Ishikawa (cell line): ENCODE measurements at regions not wholly inside any gene's neighbourhood (a gene's known extent, or its start where the extent isn't known, plus 50 kb on each side); places are given as distances from the start of the nearest gene placed in this dataset.

Experiments
- CEBPB ChIP-seq: IDR thresholded peaks from 2 replicates; pipeline ENCODE4 v1.6.1; 2012
- CREB1 ChIP-seq: IDR thresholded peaks from 2 replicates; pipeline ENCODE4 v1.6.1; 2012; ENCODE audit warnings: low read depth
- EGR1 ChIP-seq: IDR thresholded peaks from 2 replicates; pipeline ENCODE4 v1.6.1; 2012
- EP300 ChIP-seq: IDR thresholded peaks from 2 replicates; pipeline ENCODE4 v1.6.1; 2012; ENCODE audit warnings: borderline replicate concordance
- FOXM1 ChIP-seq: IDR thresholded peaks from 2 replicates; pipeline ENCODE4 v1.6.1; 2012; ENCODE audit warnings: low read depth, borderline replicate concordance
- NFIC ChIP-seq: IDR thresholded peaks from 2 replicates; pipeline ENCODE4 v1.6.1; 2012
- RAD21 ChIP-seq: IDR thresholded peaks from 2 replicates; pipeline ENCODE4 v1.6.1; 2012; ENCODE audit warnings: low read depth
- TAF1 ChIP-seq: IDR thresholded peaks from 2 replicates; pipeline ENCODE4 v1.6.1; 2012; ENCODE audit warnings: low read depth, mild to moderate bottlenecking
- TCF12 ChIP-seq: IDR thresholded peaks from 2 replicates; pipeline ENCODE4 v1.6.1; 2012; ENCODE audit warnings: low read depth
- TEAD4 ChIP-seq: IDR thresholded peaks from 2 replicates; pipeline ENCODE4 v1.6.1; 2012
- USF1 ChIP-seq: IDR thresholded peaks from 2 replicates; pipeline ENCODE4 v1.6.1; 2012
- YY1 ChIP-seq: IDR thresholded peaks from 2 replicates; pipeline ENCODE4 v1.6.1; 2012; ENCODE audit warnings: low read depth
- ZBTB7A ChIP-seq: IDR thresholded peaks from 2 replicates; pipeline ENCODE4 v1.6.1; 2012; ENCODE audit warnings: low read depth
- TF ChIP-seq, protein P1 (sequence below): IDR thresholded peaks from 2 replicates; pipeline ENCODE4 v1.6.1; 2012
- TF ChIP-seq, protein P2 (sequence below): IDR thresholded peaks from 2 replicates; pipeline ENCODE4 v1.6.1; 2012; ENCODE audit warnings: low read depth, mild to moderate bottlenecking

DNA sequence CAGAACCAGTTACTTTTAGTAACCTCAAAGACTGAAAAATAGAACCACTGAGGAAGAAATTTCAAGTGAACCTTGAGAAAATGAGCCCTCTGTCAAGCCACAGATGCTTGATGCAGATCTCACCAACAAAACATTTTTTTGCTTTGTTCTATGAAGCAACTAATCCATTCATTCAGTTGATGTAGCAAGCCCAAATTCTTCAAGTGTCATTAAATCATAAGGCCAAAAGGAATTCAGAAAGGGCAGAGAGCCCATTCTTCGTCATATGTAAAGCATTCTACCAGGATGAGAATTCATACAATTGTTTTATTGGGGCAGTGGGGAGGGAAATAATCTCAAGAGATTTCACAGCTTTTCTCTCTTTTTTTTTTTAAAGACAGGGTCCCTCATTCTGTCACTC is 218.0 kb upstream of the RGS6 start:
- TF ChIP-seq NFIC, result peak; percentile 22; the same call in 1 of the 2 replicates
- TF ChIP-seq CEBPB, result peak; percentile 35; the same call in 1 of the 2 replicates
- TF ChIP-seq TEAD4, result peak; percentile 35; the same call in 1 of the 2 replicates
- no peak for TF ChIP-seq TCF12

DNA sequence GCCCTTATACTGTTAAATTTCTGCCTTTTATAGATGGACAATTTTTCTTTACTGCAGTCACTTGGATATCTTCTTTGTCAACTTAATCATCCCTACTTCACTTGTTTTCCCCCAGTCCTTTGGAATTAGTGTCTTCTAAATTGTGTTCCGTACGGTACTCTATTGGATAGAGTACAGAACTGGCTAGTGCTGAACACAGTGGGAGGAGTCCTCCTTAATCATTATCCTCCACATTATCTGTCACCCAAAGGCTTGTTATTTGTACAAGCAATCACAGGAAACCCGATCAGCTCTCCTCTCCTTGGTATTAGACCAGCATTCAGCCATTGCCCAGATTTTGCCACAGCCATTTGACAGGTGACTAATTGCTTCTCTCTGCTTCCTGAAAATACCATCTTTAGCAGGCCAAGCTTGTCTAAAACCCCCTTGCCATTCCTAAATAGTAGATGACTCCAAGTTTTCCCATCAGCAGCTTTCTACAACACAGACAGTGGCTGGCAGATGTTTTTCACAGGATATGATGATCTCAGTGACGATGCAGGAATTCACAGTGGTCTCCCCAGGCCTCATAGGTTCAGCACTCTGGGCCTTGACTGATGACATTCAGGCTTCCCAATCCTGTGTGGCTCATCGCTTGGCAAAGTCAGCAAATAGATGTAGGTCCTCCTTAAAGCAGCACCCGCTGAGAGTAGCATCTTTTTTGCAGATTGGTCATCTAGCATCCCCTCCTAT is 216.0 kb upstream of the RGS6 start:
- TF ChIP-seq USF1, result no peak
- no peak for TF ChIP-seq FOXM1
- TF ChIP-seq TAF1, result no peak
- no peak for TF ChIP-seq RAD21
- TF ChIP-seq NFIC, result no peak
- TF ChIP-seq, protein P1, sequence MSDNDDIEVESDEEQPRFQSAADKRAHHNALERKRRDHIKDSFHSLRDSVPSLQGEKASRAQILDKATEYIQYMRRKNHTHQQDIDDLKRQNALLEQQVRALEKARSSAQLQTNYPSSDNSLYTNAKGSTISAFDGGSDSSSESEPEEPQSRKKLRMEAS, result no peak
- no peak for TF ChIP-seq TEAD4
- TF ChIP-seq CEBPB, result no peak
- no peak for TF ChIP-seq TCF12
- TF ChIP-seq, protein P2, sequence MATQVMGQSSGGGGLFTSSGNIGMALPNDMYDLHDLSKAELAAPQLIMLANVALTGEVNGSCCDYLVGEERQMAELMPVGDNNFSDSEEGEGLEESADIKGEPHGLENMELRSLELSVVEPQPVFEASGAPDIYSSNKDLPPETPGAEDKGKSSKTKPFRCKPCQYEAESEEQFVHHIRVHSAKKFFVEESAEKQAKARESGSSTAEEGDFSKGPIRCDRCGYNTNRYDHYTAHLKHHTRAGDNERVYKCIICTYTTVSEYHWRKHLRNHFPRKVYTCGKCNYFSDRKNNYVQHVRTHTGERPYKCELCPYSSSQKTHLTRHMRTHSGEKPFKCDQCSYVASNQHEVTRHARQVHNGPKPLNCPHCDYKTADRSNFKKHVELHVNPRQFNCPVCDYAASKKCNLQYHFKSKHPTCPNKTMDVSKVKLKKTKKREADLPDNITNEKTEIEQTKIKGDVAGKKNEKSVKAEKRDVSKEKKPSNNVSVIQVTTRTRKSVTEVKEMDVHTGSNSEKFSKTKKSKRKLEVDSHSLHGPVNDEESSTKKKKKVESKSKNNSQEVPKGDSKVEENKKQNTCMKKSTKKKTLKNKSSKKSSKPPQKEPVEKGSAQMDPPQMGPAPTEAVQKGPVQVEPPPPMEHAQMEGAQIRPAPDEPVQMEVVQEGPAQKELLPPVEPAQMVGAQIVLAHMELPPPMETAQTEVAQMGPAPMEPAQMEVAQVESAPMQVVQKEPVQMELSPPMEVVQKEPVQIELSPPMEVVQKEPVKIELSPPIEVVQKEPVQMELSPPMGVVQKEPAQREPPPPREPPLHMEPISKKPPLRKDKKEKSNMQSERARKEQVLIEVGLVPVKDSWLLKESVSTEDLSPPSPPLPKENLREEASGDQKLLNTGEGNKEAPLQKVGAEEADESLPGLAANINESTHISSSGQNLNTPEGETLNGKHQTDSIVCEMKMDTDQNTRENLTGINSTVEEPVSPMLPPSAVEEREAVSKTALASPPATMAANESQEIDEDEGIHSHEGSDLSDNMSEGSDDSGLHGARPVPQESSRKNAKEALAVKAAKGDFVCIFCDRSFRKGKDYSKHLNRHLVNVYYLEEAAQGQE, result no peak

GRCh38 chr14:71720978-71721624 is 211.1 kb upstream of the RGS6 start:
- TF ChIP-seq YY1 (no peak), RAD21 (peak; percentile 60)

- TF ChIP-seq EP300 (no peak), USF1 (no peak), CEBPB (no peak), RAD21 (no peak)
- TF ChIP-seq, protein P2, result no peak
- TF ChIP-seq, protein P1, result no peak
Measured at GRCh38 chr14:71721791-71722190, 210.4 kb upstream of the RGS6 start.

GRCh38 chr14:71722885-71723284 is 209.3 kb upstream of the RGS6 start:
- TF ChIP-seq TCF12 (no peak), RAD21 (no peak), YY1 (no peak), USF1 (no peak), ZBTB7A (no peak), EP300 (no peak), CEBPB (no peak), NFIC (no peak), EGR1 (no peak), CREB1 (no peak)
- TF ChIP-seq, protein P1, result no peak
- TF ChIP-seq, protein P2, result no peak
